HG03565 (cell line): ENCODE measurements at regions not wholly inside any gene's neighbourhood (a gene's known extent, or its start where the extent isn't known, plus 50 kb on each side); places are given as distances from the start of the nearest gene placed in this dataset.

ENCODE experiments used
- ATAC-seq: cut with Tn5 transposase; IDR thresholded peaks from one replicate; pipeline ENCODE4 v1.9.1; 2021; ENCODE audit warnings: mild to moderate bottlenecking, moderate library complexity; ENCODE audit not compliant: unreplicated experiment

DNA sequence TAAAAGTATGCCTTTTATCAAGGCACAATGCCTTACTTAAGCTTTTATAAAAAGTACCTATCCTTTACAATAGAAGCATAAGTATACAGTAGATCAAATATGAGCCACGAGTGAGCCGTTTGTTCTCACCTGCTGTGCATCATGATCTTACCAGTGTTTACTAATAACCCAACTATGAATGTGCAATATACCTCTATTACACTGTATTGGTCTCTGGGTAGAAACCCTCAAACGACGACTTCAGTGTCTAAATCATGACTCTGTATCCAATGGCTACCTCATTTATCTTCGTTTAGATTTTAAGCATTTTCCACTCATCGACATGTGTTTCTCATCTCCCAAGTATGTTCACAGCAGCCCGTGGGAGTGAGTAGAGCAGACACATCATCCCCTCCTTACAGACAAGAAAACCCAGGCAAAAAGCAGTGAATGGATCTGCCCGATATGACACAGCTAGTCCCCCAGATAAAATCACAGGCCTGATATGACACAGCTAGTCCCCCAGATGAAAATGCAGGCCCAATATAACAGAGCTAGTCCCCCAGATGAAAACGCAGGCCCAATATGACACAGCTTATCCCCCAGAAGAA, 279.8 kb downstream of the TNS1 start:
- no peak for ATAC-seq

DNA sequence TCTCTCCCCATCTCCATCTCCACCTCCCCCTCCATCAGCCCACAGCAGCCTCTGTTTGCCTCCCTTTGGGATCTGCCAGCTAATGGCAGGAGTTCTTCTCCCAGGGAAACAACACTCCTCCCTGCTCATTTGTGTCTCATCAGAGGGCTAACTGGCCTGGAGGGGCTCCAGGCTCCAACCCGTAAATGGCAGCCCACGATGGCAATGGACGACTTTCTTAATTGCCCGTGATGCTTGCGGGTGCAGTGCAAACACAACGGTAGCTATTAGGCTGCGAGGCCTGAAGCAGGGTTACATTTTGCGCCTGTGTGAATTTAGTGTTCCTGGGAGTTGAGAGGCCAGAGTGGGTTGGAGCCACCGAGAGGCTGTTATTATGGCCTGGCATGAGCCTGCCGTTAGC, 285.1 kb downstream of the TNS1 start:
- ATAC-seq = no peak

DNA sequence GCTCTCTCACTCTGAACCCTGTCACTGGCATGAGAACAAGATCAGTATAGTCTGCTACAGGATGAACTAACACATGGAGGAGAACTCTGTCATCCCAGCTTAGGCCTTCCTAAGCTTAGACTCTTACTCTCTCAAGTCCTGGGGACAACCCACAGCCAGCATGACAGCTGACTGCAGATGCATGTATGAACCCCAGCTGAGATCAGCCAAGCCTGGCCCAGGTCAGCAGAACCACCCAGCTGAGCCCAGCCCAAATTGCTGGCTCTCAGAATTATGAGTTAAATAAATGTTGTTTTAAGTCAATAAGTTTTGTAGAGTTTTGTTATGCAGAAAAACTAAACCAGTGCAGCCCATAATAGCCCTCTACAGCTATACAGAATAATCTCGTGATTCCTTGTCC, 287.3 kb downstream of the TNS1 start:
- no peak for ATAC-seq

DNA sequence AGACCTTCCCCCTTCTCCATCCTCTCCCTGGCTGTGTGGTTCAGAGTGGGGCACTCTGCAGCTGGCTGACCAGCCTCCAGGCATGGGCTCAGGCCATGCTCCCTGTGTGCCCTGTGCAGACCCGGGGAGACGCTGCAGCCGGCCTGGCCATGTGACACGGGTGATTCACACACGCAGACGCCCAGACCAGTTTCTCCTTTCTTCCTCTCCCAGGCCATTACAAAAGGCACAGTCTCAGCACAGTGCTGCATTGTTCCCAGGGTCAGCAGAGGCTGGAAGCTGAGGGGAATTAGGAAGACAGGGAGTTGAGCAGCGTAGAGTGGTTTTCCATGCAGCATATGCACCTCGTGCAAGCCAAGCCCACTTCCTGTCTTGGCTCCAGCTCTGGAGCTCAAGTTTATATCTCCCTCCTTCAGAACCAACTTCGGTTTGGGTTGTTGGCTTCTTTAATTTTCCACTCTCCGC, 288.5 kb downstream of the TNS1 start:
- no peak for ATAC-seq

DNA sequence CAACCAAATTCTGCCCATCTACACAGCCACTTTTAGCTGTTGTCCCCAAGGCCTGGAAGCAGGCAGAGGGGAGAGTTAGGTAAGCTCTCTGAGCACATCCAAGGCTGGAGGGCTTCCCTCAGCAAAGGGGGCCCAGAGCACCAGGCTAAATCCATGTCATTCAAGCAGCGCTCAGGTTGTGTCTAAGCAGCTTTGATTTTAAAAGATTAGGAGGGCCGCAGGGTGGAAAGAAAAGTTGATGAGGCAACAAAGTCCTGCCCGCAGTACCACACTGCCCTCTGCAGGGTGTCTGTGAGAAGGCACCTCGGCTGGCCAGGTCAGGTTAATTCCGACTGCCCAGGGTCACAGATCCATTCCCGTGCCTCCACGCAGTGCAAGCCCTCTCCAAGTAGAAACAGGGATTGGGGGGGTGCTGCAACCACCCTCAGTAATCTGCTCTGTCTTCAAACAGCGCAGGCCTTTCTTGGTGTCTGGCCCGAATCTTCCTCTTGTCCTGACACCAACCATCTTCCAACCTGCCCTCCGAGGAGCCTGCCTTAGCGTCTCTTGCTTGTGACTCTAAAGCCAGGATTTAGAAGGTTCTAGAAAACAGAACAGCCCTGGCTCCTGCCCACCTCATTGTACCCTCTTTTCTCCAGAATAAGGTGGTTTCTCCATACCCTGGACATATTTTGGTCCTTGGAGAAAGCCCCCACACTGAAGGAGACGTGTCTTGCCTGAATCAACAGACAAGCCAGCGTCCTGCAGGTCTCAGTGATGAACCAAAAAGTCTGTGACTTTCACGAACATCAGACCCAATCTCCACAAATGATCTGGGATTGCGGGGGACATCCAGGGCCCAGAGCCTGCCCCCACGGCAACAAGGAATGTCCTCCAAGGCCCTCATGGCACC, 289.2 kb downstream of the TNS1 start:
- no peak for ATAC-seq

DNA sequence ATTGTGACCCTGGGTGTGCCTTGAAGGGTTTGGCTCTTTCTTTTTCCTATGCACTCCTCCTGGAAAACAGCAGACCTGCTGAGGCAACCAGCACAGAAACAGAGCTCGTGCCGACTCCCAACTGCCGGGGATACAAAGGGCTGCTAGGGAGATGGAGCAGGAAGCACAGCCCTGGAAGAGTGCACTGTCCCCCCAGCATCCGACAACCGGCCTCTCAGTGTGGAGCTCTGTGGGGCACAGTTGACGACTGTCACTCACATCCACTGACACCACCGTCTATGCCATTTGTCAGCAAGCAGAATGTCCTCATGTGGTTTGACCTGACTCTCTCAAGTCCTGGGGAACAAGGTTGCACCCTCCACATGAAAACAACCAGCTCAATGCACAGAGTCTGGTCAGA, 290.4 kb downstream of the TNS1 start:
- ATAC-seq = no peak

DNA sequence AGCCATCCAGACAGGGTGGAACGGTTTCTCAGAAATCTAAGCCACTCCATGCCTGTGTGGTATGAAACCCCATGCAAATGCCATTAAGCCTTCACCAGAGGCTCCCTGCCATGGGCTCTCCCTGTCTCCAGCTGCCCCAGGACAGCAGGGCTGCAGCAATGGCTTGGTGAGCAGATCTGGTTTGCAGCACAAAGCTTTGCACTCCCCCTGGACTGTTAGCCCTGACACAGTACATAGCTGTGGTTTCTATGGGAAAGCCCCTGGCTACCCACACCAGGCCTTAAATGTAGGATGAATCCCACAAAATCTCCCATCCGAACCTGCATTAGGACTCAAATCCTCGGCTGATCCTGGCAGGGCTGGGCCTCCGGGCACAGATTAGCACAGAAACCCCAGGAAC, 291.6 kb downstream of the TNS1 start:
- no peak for ATAC-seq

DNA sequence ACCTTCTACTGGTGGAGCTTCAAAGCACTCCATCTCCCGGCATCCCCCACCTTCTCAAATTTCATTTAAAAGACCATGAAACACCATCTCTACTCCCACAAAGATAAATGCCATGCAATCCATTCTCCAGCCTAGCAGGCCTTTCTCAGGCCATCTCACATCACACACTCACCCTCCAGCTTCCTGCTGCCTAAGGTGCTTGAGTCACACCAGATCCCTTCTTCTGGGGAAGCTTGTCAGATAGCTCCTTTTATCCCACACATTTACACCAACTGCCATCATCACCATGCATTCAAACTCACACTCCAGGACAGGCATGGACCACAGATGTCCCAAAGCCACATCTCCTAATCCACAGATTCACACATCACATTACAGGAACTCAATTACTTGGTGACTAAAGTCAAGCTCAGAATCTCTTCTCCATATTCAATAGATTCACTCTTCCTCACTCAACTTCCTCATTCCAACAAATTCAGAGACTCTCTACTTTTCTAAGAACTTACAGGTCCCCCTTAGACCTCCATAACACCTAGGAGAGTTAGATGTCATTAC, 292.5 kb downstream of the TNS1 start:
- ATAC-seq = no peak

DNA sequence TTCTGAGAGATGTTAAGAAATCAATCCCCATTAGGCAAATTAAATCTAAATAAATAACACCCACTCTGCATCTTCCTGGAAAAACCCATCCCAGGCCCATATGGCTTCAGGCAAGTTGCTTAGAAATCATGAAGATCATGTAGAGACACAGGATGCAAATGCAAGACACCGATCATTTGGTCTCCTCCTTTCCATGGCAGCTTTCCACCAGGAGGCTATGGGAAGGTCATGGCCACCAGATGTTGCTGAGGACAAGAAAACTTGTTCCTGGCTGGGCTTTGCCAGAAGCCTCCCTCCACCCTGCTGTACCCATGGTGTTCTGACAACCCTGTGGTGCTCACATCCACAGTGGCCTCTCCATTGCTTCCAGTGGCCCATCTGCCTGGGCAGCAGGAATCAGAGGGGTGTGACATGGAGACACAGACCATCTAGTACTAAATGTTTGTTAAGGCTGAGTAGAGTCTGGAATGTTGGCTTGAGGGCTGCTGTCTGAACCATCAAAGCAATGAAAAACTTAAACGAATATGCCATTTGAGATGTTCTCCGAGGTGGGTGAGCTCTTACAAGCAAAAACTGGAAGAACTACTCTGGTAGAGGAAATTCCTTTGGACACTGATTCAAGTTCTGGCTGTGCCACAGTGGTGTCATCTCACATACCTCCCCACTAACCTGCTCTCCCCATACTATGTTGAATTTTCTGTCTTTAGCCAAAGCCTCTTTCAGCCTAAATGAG, 293.2 kb downstream of the TNS1 start:
- no peak for ATAC-seq

DNA sequence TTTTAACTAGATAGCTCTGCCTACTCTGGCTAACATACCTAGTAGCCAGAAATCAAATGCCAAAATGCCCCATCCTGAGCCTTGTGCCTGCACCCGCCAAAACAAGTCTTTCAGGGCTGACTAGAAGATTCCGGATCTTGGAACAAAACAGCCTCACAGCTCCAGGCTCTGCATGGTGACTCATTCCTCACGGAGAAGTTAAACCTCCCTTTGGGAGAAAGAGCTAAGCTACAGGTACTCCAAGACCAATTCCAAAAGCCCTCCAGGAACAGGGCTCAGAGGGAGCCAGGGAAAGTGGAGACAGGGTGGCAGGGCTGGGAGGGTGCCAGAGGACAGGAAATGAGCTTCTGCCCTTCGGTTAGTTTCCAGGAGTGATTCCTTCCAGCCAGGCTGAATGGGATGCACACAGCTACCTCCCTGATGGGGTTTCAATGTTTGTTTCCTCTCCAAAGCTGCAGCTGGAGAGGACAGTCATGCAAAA, 295.6 kb downstream of the TNS1 start:
- ATAC-seq = no peak

DNA sequence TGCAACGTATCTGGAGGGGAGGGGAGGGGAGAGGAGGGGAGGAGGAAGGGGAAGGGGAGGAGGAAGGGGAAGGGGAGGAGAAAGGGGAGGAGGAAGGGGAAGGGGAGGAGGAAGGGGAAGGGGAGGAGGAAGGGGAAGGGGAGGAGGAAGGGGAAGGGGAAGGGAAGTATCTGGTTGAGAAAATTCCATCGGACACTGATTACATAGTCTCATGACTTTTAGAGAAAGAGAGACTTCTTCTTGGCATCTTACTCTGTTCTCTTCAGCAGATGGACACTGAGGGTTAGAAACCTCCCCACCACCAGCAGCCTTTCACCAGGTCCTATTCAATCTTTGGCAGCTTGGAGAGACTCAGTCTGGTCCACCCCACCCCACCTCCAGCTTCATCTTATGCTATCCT, 296.3 kb downstream of the TNS1 start:
- ATAC-seq = no peak

DNA sequence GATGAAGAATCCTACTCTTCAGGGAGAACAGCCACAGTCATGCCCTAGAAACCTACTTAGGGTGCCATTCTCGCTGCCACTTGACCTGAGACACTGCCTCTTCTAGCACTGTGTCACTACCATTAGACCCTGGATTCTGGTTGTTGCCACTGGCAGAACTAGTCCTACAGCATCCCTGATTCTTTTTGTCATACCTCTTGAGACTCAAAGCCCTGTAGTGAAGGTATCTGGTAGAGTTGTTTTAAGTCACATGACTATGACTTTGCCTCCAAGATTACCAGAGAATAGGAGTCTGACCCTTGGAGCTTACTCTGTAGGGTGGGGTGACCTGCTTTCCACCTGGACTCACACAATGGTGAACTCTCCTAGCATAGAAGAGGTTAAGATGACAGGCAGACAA, 296.7 kb downstream of the TNS1 start:
- ATAC-seq = no peak

DNA sequence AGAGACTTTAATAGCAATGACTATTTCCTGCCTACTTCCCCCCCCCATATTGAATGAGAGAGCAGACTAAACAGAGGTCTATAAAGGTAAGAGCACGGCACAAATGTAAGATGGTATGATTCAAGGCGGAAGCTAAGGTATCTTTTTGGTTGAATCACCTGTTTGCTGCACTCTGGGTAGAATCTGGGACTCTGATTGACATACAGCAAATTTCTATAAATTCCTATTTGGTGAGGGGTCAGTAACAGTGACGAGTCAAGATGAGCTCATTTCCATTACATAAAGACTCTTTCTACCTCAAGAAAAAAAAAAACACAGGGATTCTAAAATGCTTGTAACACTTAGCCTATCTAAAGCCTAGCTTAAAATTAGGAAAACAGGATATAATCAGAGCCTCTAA, 297.3 kb downstream of the TNS1 start:
- ATAC-seq = no peak

DNA sequence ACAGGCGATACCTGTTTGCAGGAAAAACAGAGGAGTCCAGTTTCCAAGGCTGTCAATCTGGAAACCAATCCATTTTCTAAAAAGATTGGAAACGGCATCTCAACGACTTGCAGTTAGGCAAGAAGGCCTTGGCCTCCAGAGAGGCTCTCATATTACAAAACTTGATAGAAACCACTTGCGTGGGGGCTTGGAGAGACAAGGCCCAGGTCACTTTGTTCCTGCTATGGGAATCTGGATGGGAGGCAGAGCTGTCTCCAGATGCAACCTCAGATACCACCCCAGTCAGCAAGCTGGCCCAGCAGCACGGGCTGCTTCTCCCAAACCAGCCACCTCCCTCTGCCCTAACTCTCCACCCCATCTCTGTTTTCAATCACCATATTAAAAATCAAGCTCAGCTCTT, 298.8 kb downstream of the TNS1 start:
- no peak for ATAC-seq

DNA sequence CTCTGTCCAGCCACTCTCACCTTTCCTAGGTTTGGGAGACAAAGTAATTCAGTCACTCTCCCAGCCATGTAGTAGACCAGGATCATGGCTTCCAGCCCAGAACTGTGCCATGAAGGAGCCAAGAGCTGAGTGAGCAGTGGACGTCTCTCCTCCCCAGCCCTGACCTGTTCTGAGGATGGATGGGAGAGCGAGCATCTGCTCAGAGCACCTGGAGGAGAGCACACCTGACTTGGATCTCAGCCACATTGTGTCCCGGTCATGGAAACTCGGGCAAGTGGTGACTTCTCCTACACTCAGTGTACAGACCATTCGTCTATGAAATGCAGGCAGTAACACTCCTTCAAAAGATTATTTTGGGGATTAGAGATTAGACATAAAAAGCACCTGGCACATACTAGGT, 299.7 kb downstream of the TNS1 start:
- ATAC-seq = no peak

DNA sequence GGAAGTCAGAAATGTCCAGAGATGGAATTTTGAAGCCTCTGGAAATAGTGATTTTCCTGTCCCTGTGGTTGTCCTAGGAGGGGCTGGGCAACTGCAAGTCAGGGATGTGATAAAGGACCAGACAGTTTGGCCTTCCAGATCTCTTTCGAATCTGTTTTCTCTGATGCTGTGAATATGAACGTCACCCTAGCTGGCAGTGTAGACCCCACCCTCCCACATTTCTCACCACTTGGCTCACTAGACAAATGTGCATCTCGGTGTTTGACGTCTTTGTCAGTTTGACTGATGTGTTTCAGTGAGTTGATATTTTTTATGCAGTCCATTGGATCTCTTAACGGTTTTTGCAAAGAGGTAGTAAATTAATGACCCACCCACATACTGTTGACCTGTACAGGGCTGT, 301.2 kb downstream of the TNS1 start:
- ATAC-seq = no peak

DNA sequence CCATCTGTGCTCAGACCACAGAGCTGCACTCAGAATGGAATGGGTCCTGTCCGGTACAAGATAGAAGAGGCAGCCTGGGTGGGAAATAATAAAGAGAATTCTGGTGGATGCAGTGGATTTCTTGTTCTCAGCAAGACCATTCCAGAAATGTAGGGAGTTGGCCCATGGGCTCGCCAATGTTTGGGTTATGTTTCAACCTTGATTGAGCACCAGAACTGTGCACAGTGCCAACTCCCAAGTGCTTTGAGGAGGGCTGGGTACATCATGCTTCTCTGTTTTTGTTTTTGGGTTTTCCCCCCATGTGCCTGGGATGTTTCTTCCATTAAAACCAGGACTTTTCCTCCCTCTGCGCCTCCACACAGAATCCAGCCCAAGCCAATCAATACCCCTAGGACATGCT, 304.1 kb downstream of the TNS1 start:
- ATAC-seq = no peak

DNA sequence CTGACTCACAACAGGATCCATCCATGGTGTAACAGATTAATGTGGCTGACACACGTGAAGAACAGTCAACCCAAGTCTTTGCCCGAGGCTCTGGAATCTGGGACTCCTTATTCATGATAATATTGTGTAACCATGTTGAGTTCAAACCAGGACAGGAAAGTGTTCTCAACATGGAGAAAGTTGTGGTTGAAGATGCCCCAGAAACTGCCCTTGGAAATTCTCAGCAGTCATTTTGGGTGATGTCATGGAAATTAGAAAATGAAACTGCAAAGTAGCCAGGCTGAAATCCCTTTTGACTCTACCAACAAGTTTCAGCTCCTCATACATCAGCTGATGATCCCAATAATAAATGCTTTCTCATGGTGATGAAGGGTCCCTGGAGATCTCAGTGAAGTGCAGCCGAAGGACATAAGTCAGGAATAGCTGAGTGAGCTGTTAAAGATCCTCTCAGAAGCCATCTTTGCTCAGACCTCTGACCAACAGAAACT, 307.7 kb downstream of the TNS1 start:
- ATAC-seq = no peak

DNA sequence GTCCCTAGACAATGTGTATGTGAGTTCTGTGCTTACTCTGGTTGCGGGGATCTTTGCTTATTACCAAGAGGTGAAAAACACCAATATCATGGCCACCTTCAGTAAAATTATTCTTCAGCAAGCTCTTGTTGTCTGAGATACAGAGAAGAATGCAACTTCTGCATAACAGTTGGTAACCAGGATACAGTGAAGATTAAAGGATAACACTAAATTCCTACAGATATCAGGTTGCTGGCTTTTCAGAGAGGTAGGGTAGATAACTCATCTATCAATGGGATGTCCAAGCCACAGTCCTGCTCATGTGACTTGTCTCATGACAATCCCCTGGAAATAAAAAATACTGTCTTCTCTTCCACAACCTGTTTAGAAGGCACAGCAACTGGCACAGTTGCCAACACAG, 308.5 kb downstream of the TNS1 start:
- no peak for ATAC-seq

DNA sequence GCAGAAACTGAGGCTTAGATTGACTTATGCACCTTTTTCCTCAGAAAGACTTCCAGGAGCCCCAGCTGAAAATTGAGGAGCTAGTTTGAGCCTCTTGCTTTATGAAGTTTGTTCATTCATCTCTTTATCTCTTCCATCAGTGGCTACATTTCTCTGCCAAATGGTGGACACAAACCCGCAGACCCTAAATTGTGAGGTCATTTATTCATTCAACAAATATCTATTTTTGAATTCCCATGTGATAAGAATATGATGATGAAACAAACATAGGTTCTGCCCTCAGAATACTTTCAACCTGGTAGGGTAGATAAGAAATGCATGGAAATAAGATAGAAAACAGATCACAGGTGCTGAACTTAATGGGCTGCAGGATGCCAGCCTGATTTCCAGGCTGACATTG, 309.4 kb downstream of the TNS1 start:
- no peak for ATAC-seq

DNA sequence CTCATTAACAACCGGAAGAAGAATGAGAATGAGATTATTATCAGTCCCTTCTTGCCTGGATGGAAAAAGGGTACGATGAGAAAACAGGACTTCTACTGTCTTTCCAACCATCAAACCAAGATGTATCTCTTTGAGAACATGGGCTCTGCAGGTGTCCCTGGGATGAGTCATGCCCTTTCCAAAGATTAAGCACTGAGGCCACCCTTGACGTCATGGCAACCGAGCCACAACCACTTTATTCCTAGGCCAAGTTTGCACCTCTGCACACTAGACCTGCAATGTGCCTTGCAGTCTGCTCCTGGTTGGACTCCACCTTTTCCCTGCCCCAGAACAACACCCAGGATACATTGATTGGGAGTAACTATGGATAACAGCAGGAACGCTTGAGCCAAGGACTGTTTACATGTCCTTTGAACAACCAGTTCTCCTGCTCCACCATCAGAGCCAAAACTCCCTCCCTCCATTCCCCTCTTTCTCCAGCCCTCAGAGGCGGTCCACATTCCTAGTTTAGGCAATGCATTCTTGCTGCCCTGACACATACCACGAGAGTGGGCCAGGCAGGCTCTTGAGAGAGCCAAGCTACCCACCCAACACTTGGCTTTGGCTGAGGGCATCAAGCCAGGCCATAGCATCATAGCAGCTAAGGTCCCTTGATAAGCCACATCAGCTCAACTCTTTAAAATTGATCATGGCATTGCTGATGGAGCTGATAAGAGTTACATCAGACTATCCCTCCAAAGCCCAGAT, 310.7 kb downstream of the TNS1 start:
- ATAC-seq = no peak
